Esophagus squamous epithelium (tissue), 5 donors: ENCODE measurements at regions not wholly inside any gene's neighbourhood (a gene's known extent, or its start where the extent isn't known, plus 50 kb on each side); places are given as distances from the start of the nearest gene placed in this dataset.
"Not testable (repeated sequence)": the region's sequence is repeated elsewhere in the genome, so short reads cannot be mapped to it uniquely, and the experiment has no call there.

ENCODE experiments used
- DNase-seq: peaks from one replicate; lab custom pipeline; 2025; lab: John Stamatoyannopoulos, UW
- H3K27ac ChIP-seq, 4 donors: fragments of 200-600 bp; sonication (generic); one replicate each; pipeline ENCODE4 v1.5.1; 2016 to 2019; ENCODE audit warnings: mild to moderate bottlenecking in 1 of 4
- H3K27me3 ChIP-seq, 4 donors: fragments of 200-600 bp; sonication (generic); 1 replicate in 3 of 4; 2 replicates in 1 of 4; pipeline versions ENCODE4 v1.5.1 to v1.6.0; 2017 to 2021; ENCODE audit warnings: antibody characterized with exemption in 1 of 4
- H3K36me3 ChIP-seq, 3 donors: fragments of 200-600 bp; sonication (generic); one replicate each; pipeline ENCODE4 v1.5.1; 2016 to 2019
- H3K4me1 ChIP-seq, 3 donors: fragments of 200-600 bp; sonication (generic); one replicate each; pipeline ENCODE4 v1.5.1; 2017 to 2019
- H3K4me3 ChIP-seq, 4 donors: fragments of 200-600 bp; sonication (generic); 1 replicate in 3 of 4; 2 replicates in 1 of 4; pipeline ENCODE4 v1.5.1; 2016 to 2019; ENCODE audit warnings: mild to moderate bottlenecking in 2 of 4, moderate library complexity in 1 of 4
- H3K9me3 ChIP-seq, 3 donors: fragments of 200-600 bp; sonication (generic); one replicate each; pipeline ENCODE4 v1.5.1; 2016 to 2019
- CTCF ChIP-seq, 6 experiments: fragments of 450-650 bp in 4 of 6; fragments of 200-600 bp in 2 of 6; sonication (generic) in 2 of 6; IDR thresholded peaks; one replicate each; pipeline ENCODE4 v1.5.1; 2016 to 2019; ENCODE audit warnings: antibody characterized with exemption in 6 of 6, mild to moderate bottlenecking in 4 of 6, moderate library complexity in 4 of 6
- POLR2A ChIP-seq, 4 donors: fragments of 450-650 bp; IDR thresholded peaks; one replicate each; pipeline ENCODE4 v1.6.1; 2017; ENCODE audit warnings: antibody characterized with exemption in 4 of 4, mild to moderate bottlenecking in 4 of 4, moderate library complexity in 3 of 4
- WGBS, 2 donors: methylation state at CpG; one replicate each; pipeline ENCODE4 v1.1.5; 2018; 5-methylcytosine and 5-hydroxymethylcytosine counted together
- intact Hi-C: fragments of 100-400 bp; cut with DNase I; formaldehyde crosslinking; loops from one replicate; pipeline ENCODE4 v1.15.0; 2022
- donor health status: DM: yes; HTN: yes; CAD: no.

GRCh38 chr9:3647652-3648051, 121.9 kb upstream of the RFX3 start:
- DNase-seq, result no peak
- Histone ChIP-seq H3K4me1 (no peaks in the 10 kb centered on the region), H3K27me3 (no peaks in the 10 kb centered on the region), H3K27ac (no peak overlapping the region), H3K4me3 (no peak overlapping the region), H3K36me3 (no peaks in the 10 kb centered on the region), H3K9me3 (no peaks in the 10 kb centered on the region)
- intact Hi-C loops, result no loop called here
- 40 to 75% methylated on average over 1 of the region's 1 CpG for WGBS, 2 donors
- TF ChIP-seq CTCF (IDR thresholded peaks at IDR 0.05) (no peak), POLR2A (IDR thresholded peaks at IDR 0.05) (no peak)

- no peak for DNase-seq
Observed at GRCh38 chr9:3646226-3646625, 120.4 kb upstream of the RFX3 start.

DNA sequence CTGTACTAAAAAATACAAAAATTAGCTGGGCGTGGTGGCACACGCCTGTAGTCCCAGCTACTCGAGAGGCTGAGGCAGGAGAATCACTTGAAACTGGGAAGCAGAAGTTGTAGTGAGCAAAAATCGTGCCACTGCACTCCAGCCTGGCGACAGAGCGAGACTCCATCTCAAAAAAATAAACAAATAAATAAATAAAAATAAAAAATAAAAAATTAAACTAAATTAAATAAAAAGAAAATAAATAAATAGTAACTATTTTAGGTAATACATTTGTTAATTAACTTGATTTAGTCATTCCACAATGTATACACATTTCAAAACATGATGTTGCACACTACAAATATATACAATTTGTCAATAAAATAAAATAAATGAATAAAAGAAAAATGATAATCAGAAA, 116.3 kb upstream of the RFX3 start:
- H3K27me3 ChIP-seq, DNase-seq, H3K36me3 ChIP-seq, H3K27ac ChIP-seq, H3K4me1 ChIP-seq, H3K9me3 ChIP-seq, H3K4me3 ChIP-seq, intact Hi-C loops: not testable (repeated sequence)
- WGBS, 2 donors, result 88 to 91% methylated on average over 6 of the region's 6 CpGs

More at GRCh38 chr9:3646226-3646625, 120.4 kb upstream of the RFX3 start:
- Histone ChIP-seq H3K36me3 (no peaks in the 10 kb centered on the region), H3K9me3 (no peaks in the 10 kb centered on the region), H3K4me3 (no peak overlapping the region), H3K4me1 (no peaks in the 10 kb centered on the region), H3K27ac (no peak overlapping the region), H3K27me3 (no peaks in the 10 kb centered on the region)
- 91 to 100% methylated on average over 1 of the region's 1 CpG for WGBS, 2 donors
- intact Hi-C loops, result no loop called here
- TF ChIP-seq CTCF (IDR thresholded peaks at IDR 0.05) (no peak), POLR2A (IDR thresholded peaks at IDR 0.05) (no peak)

- Histone ChIP-seq H3K27me3 (no peaks in the 10 kb centered on the region), H3K9me3 (no peaks in the 10 kb centered on the region), H3K4me3 (no peak overlapping the region), H3K4me1 (no peaks in the 10 kb centered on the region), H3K27ac (no peak overlapping the region), H3K36me3 (no peaks in the 10 kb centered on the region)
- no peak for DNase-seq
- 58 to 64% methylated on average over 1 of the region's 1 CpG for WGBS, 2 donors
- TF ChIP-seq CTCF (IDR thresholded peaks at IDR 0.05) (no peak), POLR2A (IDR thresholded peaks at IDR 0.05) (no peak)
- intact Hi-C loops, result no loop called here
Observed at GRCh38 chr9:3629495-3629894, 103.7 kb upstream of the RFX3 start.

GRCh38 chr9:3628239-3628638, 102.4 kb upstream of the RFX3 start:
- H3K27ac ChIP-seq, result no peak overlapping the region
- intact Hi-C loops, result no loop called here
- H3K4me3 ChIP-seq, result no peak overlapping the region
- H3K27me3 ChIP-seq, result no peaks in the 10 kb centered on the region
- DNase-seq, result no peak
- no peaks in the 10 kb centered on the region for H3K36me3 ChIP-seq
- TF ChIP-seq CTCF (IDR thresholded peaks at IDR 0.05) (no peak), POLR2A (IDR thresholded peaks at IDR 0.05) (no peak)
- no peaks in the 10 kb centered on the region for H3K9me3 ChIP-seq
- H3K4me1 ChIP-seq, result no peaks in the 10 kb centered on the region

DNA sequence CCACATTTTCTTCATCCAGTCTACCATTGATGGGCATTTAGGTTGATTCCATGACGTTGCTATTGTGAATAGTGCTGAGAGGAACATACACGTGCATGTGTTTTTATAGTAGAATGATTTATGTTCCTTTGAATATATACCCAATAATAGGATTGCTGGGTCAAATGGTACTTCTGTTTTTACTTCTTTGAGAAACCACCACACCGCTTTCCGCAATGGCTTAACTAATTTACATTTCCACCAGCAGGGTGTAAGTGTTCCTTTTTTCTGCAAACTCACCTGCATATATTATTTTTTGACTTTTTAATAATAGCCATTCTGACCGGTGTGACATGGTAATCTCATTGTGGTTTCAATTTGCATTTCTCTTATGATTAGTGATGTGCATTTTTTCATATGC, 82.2 kb upstream of the RFX3 start:
- Histone ChIP-seq H3K4me3 (no peak overlapping the region), H3K4me1 (no peaks in the 10 kb centered on the region), H3K27me3 (no peaks in the 10 kb centered on the region), H3K9me3 (no peaks in the 10 kb centered on the region), H3K27ac (no peak overlapping the region), H3K36me3 (no peaks in the 10 kb centered on the region)
- intact Hi-C loops, result no loop called here
- no peak for TF ChIP-seq POLR2A (IDR thresholded peaks at IDR 0.05)
- TF ChIP-seq CTCF (IDR thresholded peaks at IDR 0.05), result no peak
- WGBS, 2 donors, result 64 to 65% methylated on average over 5 of the region's 5 CpGs
- no peak for DNase-seq
